ENCODE measurements at regions not wholly inside any gene's neighbourhood (a gene's known extent, or its start where the extent isn't known, plus 50 kb on each side); places are given as distances from the start of the nearest gene placed in this dataset.

GRCh38 chr1:55334160-55334559 lies 119.0 kb upstream of the USP24 start:
- Histone ChIP-seq H3K36me3 (ENCODE audit: control insufficient read depth, insufficient read depth, low read length) (no peaks in the 10 kb centered on the region), H3K9ac (ENCODE audit: low read depth, low read length) (no peak overlapping the region), H3K27ac (ENCODE audit: low read depth, low read length) (no peak overlapping the region), H3K4me3 (ENCODE audit: low read depth, low read length) (no peak overlapping the region), H3K27me3 (ENCODE audit: control insufficient read depth, insufficient read depth, low read length) (no peaks in the 10 kb centered on the region), H3K4me1 (ENCODE audit: control insufficient read depth, insufficient read depth, low read length) (peaks cover 3% of the 10 kb centered on the region; the same call in 1 of the 2 replicates), H3K9me3 (ENCODE audit: control insufficient read depth, insufficient read depth, low read length) (no peaks in the 10 kb centered on the region)

GRCh38 chr1:55333461-55333860 lies 118.3 kb upstream of the USP24 start:
- Histone ChIP-seq H3K27ac (ENCODE audit: low read depth, low read length) (no peak overlapping the region), H3K27me3 (ENCODE audit: control insufficient read depth, insufficient read depth, low read length) (no peaks in the 10 kb centered on the region), H3K36me3 (ENCODE audit: control insufficient read depth, insufficient read depth, low read length) (no peaks in the 10 kb centered on the region), H3K9me3 (ENCODE audit: control insufficient read depth, insufficient read depth, low read length) (no peaks in the 10 kb centered on the region), H3K4me1 (ENCODE audit: control insufficient read depth, insufficient read depth, low read length) (peaks cover 8% of the 10 kb centered on the region), H3K9ac (ENCODE audit: low read depth, low read length) (no peak overlapping the region), H3K4me3 (ENCODE audit: low read depth, low read length) (no peak overlapping the region)

- H3K4me3 ChIP-seq (ENCODE audit: low read depth, low read length) = no peak overlapping the region
- no peaks in the 10 kb centered on the region for H3K36me3 ChIP-seq (ENCODE audit: control insufficient read depth, insufficient read depth, low read length)
- peaks cover 8% of the 10 kb centered on the region for H3K4me1 ChIP-seq (ENCODE audit: control insufficient read depth, insufficient read depth, low read length)
- no peaks in the 10 kb centered on the region for H3K27me3 ChIP-seq (ENCODE audit: control insufficient read depth, insufficient read depth, low read length)
- H3K9ac ChIP-seq (ENCODE audit: low read depth, low read length) = no peak overlapping the region
- no peaks in the 10 kb centered on the region for H3K9me3 ChIP-seq (ENCODE audit: control insufficient read depth, insufficient read depth, low read length)
- H3K27ac ChIP-seq (ENCODE audit: low read depth, low read length) = no peak overlapping the region
Observed at GRCh38 chr1:55331351-55331750, 116.2 kb upstream of the USP24 start.

GRCh38 chr1:55329808-55330432 lies 114.8 kb upstream of the USP24 start:
- Histone ChIP-seq H3K9me3 (ENCODE audit: control insufficient read depth, insufficient read depth, low read length) (no peaks in the 10 kb centered on the region), H3K27ac (ENCODE audit: low read depth, low read length) (no peak overlapping the region), H3K9ac (ENCODE audit: low read depth, low read length) (no peak overlapping the region), H3K4me3 (ENCODE audit: low read depth, low read length) (no peak overlapping the region), H3K36me3 (ENCODE audit: control insufficient read depth, insufficient read depth, low read length) (no peaks in the 10 kb centered on the region), H3K4me1 (ENCODE audit: control insufficient read depth, insufficient read depth, low read length) (peaks cover 8% of the 10 kb centered on the region), H3K27me3 (ENCODE audit: control insufficient read depth, insufficient read depth, low read length) (no peaks in the 10 kb centered on the region)

GRCh38 chr1:55329091-55329490 lies 113.9 kb upstream of the USP24 start:
- Histone ChIP-seq H3K27ac (ENCODE audit: low read depth, low read length) (no peak overlapping the region), H3K4me1 (ENCODE audit: control insufficient read depth, insufficient read depth, low read length) (peaks cover 12% of the 10 kb centered on the region), H3K9me3 (ENCODE audit: control insufficient read depth, insufficient read depth, low read length) (no peaks in the 10 kb centered on the region), H3K4me3 (ENCODE audit: low read depth, low read length) (no peak overlapping the region), H3K36me3 (ENCODE audit: control insufficient read depth, insufficient read depth, low read length) (no peaks in the 10 kb centered on the region), H3K9ac (ENCODE audit: low read depth, low read length) (no peak overlapping the region), H3K27me3 (ENCODE audit: control insufficient read depth, insufficient read depth, low read length) (no peaks in the 10 kb centered on the region)

GRCh38 chr1:55326496-55327243 lies 111.5 kb upstream of the USP24 start:
- Histone ChIP-seq H3K9ac (ENCODE audit: low read depth, low read length) (no peak overlapping the region), H3K9me3 (ENCODE audit: control insufficient read depth, insufficient read depth, low read length) (no peaks in the 10 kb centered on the region), H3K27me3 (ENCODE audit: control insufficient read depth, insufficient read depth, low read length) (no peaks in the 10 kb centered on the region), H3K27ac (ENCODE audit: low read depth, low read length) (no peak overlapping the region), H3K4me1 (ENCODE audit: control insufficient read depth, insufficient read depth, low read length) (peaks cover 28% of the 10 kb centered on the region), H3K4me3 (ENCODE audit: low read depth, low read length) (no peak overlapping the region), H3K36me3 (ENCODE audit: control insufficient read depth, insufficient read depth, low read length) (no peaks in the 10 kb centered on the region)

GRCh38 chr1:55323760-55324159 lies 108.6 kb upstream of the USP24 start:
- no peak overlapping the region for H3K9ac ChIP-seq (ENCODE audit: low read depth, low read length)
- no peaks in the 10 kb centered on the region for H3K27me3 ChIP-seq (ENCODE audit: control insufficient read depth, insufficient read depth, low read length)
- H3K27ac ChIP-seq (ENCODE audit: low read depth, low read length) = no peak overlapping the region
- H3K9me3 ChIP-seq (ENCODE audit: control insufficient read depth, insufficient read depth, low read length) = no peaks in the 10 kb centered on the region
- H3K36me3 ChIP-seq (ENCODE audit: control insufficient read depth, insufficient read depth, low read length) = no peaks in the 10 kb centered on the region
- peaks cover 21% of the 10 kb centered on the region for H3K4me1 ChIP-seq (ENCODE audit: control insufficient read depth, insufficient read depth, low read length)
- no peak overlapping the region for H3K4me3 ChIP-seq (ENCODE audit: low read depth, low read length)

- Histone ChIP-seq H3K36me3 (ENCODE audit: control insufficient read depth, insufficient read depth, low read length) (no peaks in the 10 kb centered on the region), H3K27ac (ENCODE audit: low read depth, low read length) (no peak overlapping the region), H3K9me3 (ENCODE audit: control insufficient read depth, insufficient read depth, low read length) (no peaks in the 10 kb centered on the region), H3K27me3 (ENCODE audit: control insufficient read depth, insufficient read depth, low read length) (no peaks in the 10 kb centered on the region), H3K4me1 (ENCODE audit: control insufficient read depth, insufficient read depth, low read length) (peaks cover 19% of the 10 kb centered on the region), H3K4me3 (ENCODE audit: low read depth, low read length) (no peak overlapping the region), H3K9ac (ENCODE audit: low read depth, low read length) (no peak overlapping the region)
Observed at GRCh38 chr1:55322842-55323241, 107.7 kb upstream of the USP24 start.

- Histone ChIP-seq H3K9me3 (ENCODE audit: control insufficient read depth, insufficient read depth, low read length) (no peaks in the 10 kb centered on the region), H3K4me1 (ENCODE audit: control insufficient read depth, insufficient read depth, low read length) (peaks cover 19% of the 10 kb centered on the region), H3K27ac (ENCODE audit: low read depth, low read length) (no peak overlapping the region), H3K4me3 (ENCODE audit: low read depth, low read length) (no peak overlapping the region), H3K36me3 (ENCODE audit: control insufficient read depth, insufficient read depth, low read length) (no peaks in the 10 kb centered on the region), H3K9ac (ENCODE audit: low read depth, low read length) (no peak overlapping the region), H3K27me3 (ENCODE audit: control insufficient read depth, insufficient read depth, low read length) (no peaks in the 10 kb centered on the region)
Observed at GRCh38 chr1:55321942-55322341, 106.8 kb upstream of the USP24 start.

- H3K4me1 ChIP-seq (ENCODE audit: control insufficient read depth, insufficient read depth, low read length) = peaks cover 19% of the 10 kb centered on the region
- no peaks in the 10 kb centered on the region for H3K27me3 ChIP-seq (ENCODE audit: control insufficient read depth, insufficient read depth, low read length)
- H3K27ac ChIP-seq (ENCODE audit: low read depth, low read length) = no peak overlapping the region
- no peaks in the 10 kb centered on the region for H3K9me3 ChIP-seq (ENCODE audit: control insufficient read depth, insufficient read depth, low read length)
- no peak overlapping the region for H3K4me3 ChIP-seq (ENCODE audit: low read depth, low read length)
- H3K36me3 ChIP-seq (ENCODE audit: control insufficient read depth, insufficient read depth, low read length) = no peaks in the 10 kb centered on the region
- H3K9ac ChIP-seq (ENCODE audit: low read depth, low read length) = no peak overlapping the region
Observed at GRCh38 chr1:55320891-55321290, 105.7 kb upstream of the USP24 start.

GRCh38 chr1:55318116-55318817 lies 103.1 kb upstream of the USP24 start:
- no peak overlapping the region for H3K9ac ChIP-seq (ENCODE audit: low read depth, low read length)

More at GRCh38 chr1:55318116-55318817, 103.1 kb upstream of the USP24 start:
- H3K4me3 ChIP-seq (ENCODE audit: low read depth, low read length) = no peak overlapping the region
- H3K9me3 ChIP-seq (ENCODE audit: control insufficient read depth, insufficient read depth, low read length) = no peaks in the 10 kb centered on the region
- no peaks in the 10 kb centered on the region for H3K27me3 ChIP-seq (ENCODE audit: control insufficient read depth, insufficient read depth, low read length)
- peaks cover 11% of the 10 kb centered on the region for H3K4me1 ChIP-seq (ENCODE audit: control insufficient read depth, insufficient read depth, low read length)
- no peak overlapping the region for H3K27ac ChIP-seq (ENCODE audit: low read depth, low read length)
- H3K36me3 ChIP-seq (ENCODE audit: control insufficient read depth, insufficient read depth, low read length) = no peaks in the 10 kb centered on the region

Data from HUES48 (cell line).